ENCODE measurements at regions not wholly inside any gene's neighbourhood (a gene's known extent, or its start where the extent isn't known, plus 50 kb on each side); places are given as distances from the start of the nearest gene placed in this dataset.

- TF ChIP-seq CREB1 (CRISPR knock-in tag; IDR thresholded peaks at IDR 0.05; ENCODE audit: low read depth) (no peak), CTCF (conservative IDR thresholded peaks at IDR 0.05; ENCODE audit: low read depth in 2 of 2) (no peak), ETS1 (IDR thresholded peaks at IDR 0.05) (no peak), ZNF462 (CRISPR knock-in tag; IDR thresholded peaks at IDR 0.05) (no peak), POLR2AphosphoS5 (IDR thresholded peaks at IDR 0.05; ENCODE audit: low read depth) (no peak), REST (IDR thresholded peaks at IDR 0.05; ENCODE audit: unreplicated experiment) (no peak), JUNB (IDR thresholded peaks at IDR 0.05; ENCODE audit: unreplicated experiment) (no peak), EZH2 (IDR thresholded peaks at IDR 0.05; ENCODE audit: low read depth, unreplicated experiment) (no peak), EZH2phosphoT487 (IDR thresholded peaks at IDR 0.05; ENCODE audit: unreplicated experiment) (no peak), ZNF331 (CRISPR knock-in tag; IDR thresholded peaks at IDR 0.05; ENCODE audit: low read depth) (no peak)
Measured at GRCh38 chr5:117869596-117869995, 1118.8 kb downstream of the DTWD2 start.

Data from GM23338 (cell line).